GM10266 (cell line): ENCODE measurements at regions not wholly inside any gene's neighbourhood (a gene's known extent, or its start where the extent isn't known, plus 50 kb on each side); places are given as distances from the start of the nearest gene placed in this dataset.

ENCODE experiments used
- DNase-seq: peaks from one replicate; pipeline ENCODE4 v3.0.0; 2012; ENCODE audit errors: extremely low spot score
- TF ChIP-seq, protein P1 (sequence below): IDR thresholded peaks from 2 replicates; pipeline ENCODE4 v1.5.1; 2012; ENCODE audit warnings: mild to moderate bottlenecking, low read depth; ENCODE audit not compliant: control insufficient read depth, insufficient read depth; ENCODE audit errors: missing control alignments

DNA sequence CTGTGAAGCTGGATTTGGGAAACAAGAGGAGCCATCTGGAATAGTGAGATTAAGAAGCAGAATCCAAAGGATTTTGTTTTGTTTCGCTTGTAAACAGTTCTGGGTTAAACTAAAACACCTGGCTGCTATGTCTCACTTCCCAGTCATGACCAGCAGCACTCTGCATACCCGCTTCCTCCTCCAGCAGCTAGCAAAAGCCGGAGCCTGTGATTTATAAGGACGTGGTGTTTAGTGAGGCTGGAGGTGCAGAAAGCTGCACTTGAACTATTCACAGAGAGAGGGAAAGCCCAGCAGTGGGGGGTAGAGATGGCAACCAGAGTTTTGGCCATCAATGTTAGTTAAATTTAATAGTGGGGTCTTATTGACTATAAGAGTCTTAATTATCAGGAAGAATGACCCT is 240.2 kb downstream of the AJAP1 start:
- no peak for DNase-seq
- TF ChIP-seq, protein P1, sequence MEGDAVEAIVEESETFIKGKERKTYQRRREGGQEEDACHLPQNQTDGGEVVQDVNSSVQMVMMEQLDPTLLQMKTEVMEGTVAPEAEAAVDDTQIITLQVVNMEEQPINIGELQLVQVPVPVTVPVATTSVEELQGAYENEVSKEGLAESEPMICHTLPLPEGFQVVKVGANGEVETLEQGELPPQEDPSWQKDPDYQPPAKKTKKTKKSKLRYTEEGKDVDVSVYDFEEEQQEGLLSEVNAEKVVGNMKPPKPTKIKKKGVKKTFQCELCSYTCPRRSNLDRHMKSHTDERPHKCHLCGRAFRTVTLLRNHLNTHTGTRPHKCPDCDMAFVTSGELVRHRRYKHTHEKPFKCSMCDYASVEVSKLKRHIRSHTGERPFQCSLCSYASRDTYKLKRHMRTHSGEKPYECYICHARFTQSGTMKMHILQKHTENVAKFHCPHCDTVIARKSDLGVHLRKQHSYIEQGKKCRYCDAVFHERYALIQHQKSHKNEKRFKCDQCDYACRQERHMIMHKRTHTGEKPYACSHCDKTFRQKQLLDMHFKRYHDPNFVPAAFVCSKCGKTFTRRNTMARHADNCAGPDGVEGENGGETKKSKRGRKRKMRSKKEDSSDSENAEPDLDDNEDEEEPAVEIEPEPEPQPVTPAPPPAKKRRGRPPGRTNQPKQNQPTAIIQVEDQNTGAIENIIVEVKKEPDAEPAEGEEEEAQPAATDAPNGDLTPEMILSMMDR: no peak

DNA sequence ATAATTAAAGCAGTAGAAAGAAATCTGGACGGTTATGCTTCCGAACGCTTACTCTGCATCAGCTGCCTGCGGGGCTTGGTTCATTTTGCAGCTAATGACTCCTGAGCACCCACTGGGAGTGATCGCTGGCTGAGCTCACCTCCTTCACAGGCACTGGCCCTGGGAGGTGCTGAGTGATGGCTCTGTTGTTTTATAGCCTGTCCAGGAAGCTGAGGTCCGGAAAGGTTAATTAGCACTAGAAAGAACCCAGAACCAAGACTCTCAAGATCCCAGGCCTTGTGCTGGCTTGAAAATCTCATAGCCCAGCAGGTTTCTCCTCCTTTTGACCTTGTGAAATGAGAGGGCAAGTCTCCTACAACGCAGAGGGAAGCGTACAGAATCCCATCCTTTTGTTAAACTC is 226.2 kb downstream of the AJAP1 start:
- TF ChIP-seq, protein P1: no peak
- no peak for DNase-seq

DNA sequence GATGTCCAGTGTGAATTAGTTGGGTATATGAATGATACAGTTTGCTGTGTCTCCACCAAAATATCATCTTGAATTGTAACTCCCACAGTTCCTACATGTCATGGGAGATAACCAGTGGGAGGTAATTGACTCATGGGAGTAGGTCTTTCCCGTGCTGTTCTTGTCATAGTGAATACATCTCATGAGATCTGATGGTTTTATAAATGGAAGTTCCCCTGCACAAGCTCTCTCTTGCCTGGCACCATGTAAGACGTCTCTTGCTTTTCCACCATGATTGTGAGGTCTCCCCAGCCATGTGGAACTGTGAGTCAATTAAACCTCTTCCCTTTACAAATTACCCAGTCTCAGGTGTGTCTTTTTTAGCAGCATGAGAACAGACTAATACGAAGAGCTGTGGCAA is 223.0 kb downstream of the AJAP1 start:
- TF ChIP-seq, protein P1: no peak
- no peak for DNase-seq

DNA sequence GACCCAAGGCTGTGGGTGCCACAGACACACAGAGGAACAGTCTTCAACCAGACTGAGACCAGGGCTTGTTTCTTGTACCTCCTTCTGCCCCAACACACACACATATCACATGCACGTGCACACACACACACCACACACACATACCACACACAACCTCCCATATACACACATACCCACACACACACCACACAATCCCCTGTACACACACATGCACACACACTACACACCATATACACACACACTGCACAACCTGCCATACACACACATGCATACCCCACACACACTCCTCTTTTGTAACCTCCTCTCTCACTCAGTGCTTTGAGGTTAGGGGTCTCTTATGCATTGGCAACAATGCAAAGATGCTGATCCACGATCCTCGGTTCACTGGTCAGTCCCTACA is 217.0 kb downstream of the AJAP1 start:
- TF ChIP-seq, protein P1: no peak
- no peak for DNase-seq

DNA sequence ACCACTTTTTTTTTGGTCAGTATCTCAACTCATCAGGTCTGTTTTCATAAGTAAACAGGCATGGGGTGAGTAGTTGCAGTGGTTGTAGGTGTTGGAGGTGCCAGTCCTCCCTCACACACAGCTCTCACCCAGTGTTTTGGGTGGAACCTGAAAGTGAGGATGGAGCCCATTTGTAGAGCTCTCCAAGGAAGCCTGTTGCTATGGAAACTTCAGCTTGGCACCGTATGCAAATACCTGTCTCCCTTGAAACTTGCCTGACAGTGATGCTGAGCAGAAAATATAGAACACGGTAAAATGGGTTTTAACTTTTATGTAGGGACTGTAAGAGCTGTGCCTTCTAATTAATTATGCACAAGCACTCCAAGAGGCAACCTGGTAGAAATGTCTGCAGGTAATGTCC is 214.1 kb downstream of the AJAP1 start:
- TF ChIP-seq, protein P1: no peak
- DNase-seq: no peak

DNA sequence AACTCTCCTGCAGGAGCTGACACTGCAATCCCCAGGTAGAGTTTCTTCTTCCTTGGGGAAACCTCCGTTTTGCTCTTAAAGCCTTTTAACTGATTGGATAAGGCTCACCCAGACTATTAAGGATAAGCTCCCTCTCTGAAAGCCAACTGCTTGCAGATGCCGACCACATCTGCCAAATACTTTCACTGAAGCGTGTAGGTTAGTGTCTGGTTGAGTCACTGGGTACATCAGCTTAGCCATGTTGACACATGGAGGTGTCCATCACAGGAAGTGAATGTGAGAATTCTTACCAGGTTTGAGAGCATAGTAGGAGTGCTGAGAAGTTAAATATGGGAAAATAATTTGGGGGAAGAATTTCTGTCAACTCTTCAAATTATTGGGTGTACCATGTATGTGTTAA is 202.0 kb downstream of the AJAP1 start:
- TF ChIP-seq, protein P1: no peak
- no peak for DNase-seq

DNA sequence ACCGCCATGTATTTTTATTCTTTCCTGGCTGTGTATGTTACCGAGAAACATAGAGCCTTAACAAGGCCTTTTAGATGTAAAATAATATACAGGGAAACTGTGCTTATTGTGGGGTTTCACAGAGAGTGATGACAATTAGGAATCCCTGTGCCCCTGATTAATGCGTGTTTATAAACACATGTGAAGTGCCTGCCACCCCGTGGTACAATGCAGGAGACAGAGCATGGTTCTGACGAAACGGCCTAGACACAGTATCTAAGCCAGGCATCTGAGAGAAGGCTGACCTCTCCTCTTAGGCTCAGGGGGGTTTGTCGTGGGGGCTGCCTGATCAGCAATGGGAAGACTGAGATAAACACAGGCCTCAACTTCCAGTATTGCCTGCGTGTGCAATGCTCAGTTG is 200.0 kb downstream of the AJAP1 start:
- DNase-seq: no peak
- TF ChIP-seq, protein P1: no peak

DNA sequence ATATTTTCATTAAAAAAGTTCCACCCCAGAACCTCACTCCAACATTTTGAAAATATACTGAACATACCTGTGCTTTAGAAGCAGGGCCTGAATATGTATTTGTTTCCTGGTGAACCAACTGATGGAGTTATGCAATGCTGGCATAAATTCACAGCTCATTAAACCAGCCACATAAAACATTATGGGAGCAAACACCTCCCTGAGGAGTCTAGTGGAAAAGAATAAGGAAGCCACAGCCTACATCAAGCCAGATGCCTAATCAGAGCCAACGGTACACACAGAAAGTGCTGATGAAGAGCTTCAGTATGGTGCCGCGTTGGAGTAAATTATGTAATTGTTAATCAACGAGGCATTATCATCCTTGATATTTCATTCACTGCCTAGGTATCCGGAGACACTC is 199.5 kb downstream of the AJAP1 start:
- DNase-seq: no peak
- TF ChIP-seq, protein P1: no peak
